ENCODE measurements at regions not wholly inside any gene's neighbourhood (a gene's known extent, or its start where the extent isn't known, plus 50 kb on each side); places are given as distances from the start of the nearest gene placed in this dataset.

DNA sequence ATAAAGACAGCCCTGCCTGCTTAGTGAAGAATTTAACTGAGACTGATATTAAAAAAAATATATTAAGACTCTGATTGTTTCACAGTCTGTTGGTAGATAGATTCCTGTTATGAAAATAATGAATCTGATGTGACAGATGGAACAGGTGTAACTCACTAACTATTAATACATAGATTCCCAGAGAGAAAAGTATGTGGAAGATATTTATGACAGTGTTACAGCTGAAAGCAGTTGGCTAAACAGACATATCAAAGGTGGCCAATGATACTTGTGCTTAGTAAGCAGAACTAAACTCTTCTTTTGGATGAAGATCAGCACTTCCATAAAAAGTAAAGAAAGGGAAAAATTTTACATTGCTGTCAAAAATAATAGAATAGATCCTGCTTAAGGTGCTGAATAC is 598.2 kb upstream of the CA10 start:
- no peak overlapping the region for H3K27ac ChIP-seq
- no peaks in the 10 kb centered on the region for H3K36me3 ChIP-seq (replicated peaks in 1 of 2; ENCODE audit: insufficient read depth in 1 of 2, low read depth in 2 of 2)
- DNase-seq (no peak), ATAC-seq (no peak)
- intact Hi-C loops (cut with DNase I) = no loop called here
- no peaks in the 10 kb centered on the region for H3K27me3 ChIP-seq
- no peaks in the 10 kb centered on the region for H3K4me1 ChIP-seq
- no peak overlapping the region for H3K4me3 ChIP-seq
- TF ChIP-seq, protein P1, sequence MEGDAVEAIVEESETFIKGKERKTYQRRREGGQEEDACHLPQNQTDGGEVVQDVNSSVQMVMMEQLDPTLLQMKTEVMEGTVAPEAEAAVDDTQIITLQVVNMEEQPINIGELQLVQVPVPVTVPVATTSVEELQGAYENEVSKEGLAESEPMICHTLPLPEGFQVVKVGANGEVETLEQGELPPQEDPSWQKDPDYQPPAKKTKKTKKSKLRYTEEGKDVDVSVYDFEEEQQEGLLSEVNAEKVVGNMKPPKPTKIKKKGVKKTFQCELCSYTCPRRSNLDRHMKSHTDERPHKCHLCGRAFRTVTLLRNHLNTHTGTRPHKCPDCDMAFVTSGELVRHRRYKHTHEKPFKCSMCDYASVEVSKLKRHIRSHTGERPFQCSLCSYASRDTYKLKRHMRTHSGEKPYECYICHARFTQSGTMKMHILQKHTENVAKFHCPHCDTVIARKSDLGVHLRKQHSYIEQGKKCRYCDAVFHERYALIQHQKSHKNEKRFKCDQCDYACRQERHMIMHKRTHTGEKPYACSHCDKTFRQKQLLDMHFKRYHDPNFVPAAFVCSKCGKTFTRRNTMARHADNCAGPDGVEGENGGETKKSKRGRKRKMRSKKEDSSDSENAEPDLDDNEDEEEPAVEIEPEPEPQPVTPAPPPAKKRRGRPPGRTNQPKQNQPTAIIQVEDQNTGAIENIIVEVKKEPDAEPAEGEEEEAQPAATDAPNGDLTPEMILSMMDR (IDR thresholded peaks at IDR 0.05) = no peak
- TF ChIP-seq POLR2A (IDR thresholded peaks at IDR 0.05) = no peak
- H3K9me3 ChIP-seq = no peaks in the 10 kb centered on the region

- Histone ChIP-seq H3K4me3 (no peak overlapping the region), H3K36me3 (replicated peaks in 1 of 2; ENCODE audit: insufficient read depth in 1 of 2, low read depth in 2 of 2) (no peaks in the 10 kb centered on the region), H3K9me3 (no peaks in the 10 kb centered on the region), H3K4me1 (no peaks in the 10 kb centered on the region), H3K27ac (no peak overlapping the region), H3K27me3 (no peaks in the 10 kb centered on the region)
- intact Hi-C loops (cut with DNase I) = no loop called here
- ATAC-seq (no peak), DNase-seq (no peak)
- TF ChIP-seq, protein P1 (IDR thresholded peaks at IDR 0.05) = no peak
- no peak for TF ChIP-seq POLR2A (IDR thresholded peaks at IDR 0.05)
- 91% methylated on average over 4 of the region's 4 CpGs for WGBS, 2 donors
Observed at GRCh38 chr17:52754838-52755237, 596.3 kb upstream of the CA10 start.

DNA sequence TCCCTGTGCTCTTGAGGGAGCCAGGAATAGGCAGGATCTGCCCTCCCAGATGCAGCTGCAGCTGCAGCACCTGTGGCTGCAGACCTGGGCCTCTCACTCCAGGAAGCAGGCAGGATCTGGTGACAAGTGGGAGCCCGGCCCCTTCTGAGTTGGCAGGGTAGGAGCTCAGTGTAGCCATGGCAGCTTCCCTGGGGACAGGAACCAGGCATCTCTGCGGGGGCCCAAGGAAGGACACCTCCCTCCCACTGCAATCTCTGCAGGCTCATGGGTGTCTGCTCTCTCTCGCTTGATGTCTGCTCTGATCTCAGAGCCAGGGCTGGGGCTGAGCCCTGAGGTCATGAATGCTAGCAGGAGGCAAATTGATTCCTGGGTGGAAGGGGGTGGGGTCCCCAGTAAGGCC is 592.5 kb upstream of the CA10 start:
- ATAC-seq (no peak), DNase-seq (no peak)

GRCh38 chr17:52744179-52744578 is 585.7 kb upstream of the CA10 start:
- Histone ChIP-seq H3K27ac (no peak overlapping the region), H3K27me3 (no peaks in the 10 kb centered on the region), H3K36me3 (replicated peaks in 1 of 2; ENCODE audit: insufficient read depth in 1 of 2, low read depth in 2 of 2) (no peaks in the 10 kb centered on the region), H3K9me3 (no peaks in the 10 kb centered on the region), H3K4me3 (no peak overlapping the region), H3K4me1 (no peaks in the 10 kb centered on the region)
- no peak for ATAC-seq
- 35 to 38% methylated on average over 3 of the region's 3 CpGs for WGBS, 2 donors
- intact Hi-C loops (cut with DNase I) = no loop called here
- TF ChIP-seq, protein P1 (IDR thresholded peaks at IDR 0.05) = no peak
- TF ChIP-seq POLR2A (IDR thresholded peaks at IDR 0.05) = no peak
- DNase-seq = no peak

More for the DNA sequence above, 592.5 kb upstream of the CA10 start:
- 75% methylated on average over 2 of the region's 3 CpGs; no CpG with 5 or more reads in 1 of the 2 donors for WGBS, 2 donors
- Histone ChIP-seq H3K4me3 (no peak overlapping the region), H3K9me3 (no peaks in the 10 kb centered on the region), H3K27ac (no peak overlapping the region), H3K4me1 (no peaks in the 10 kb centered on the region), H3K36me3 (replicated peaks in 1 of 2; ENCODE audit: insufficient read depth in 1 of 2, low read depth in 2 of 2) (no peaks in the 10 kb centered on the region), H3K27me3 (no peaks in the 10 kb centered on the region)
- intact Hi-C loops (cut with DNase I) = no loop called here
- TF ChIP-seq POLR2A (IDR thresholded peaks at IDR 0.05) = no peak
- TF ChIP-seq, protein P1 (IDR thresholded peaks at IDR 0.05) = no peak

DNA sequence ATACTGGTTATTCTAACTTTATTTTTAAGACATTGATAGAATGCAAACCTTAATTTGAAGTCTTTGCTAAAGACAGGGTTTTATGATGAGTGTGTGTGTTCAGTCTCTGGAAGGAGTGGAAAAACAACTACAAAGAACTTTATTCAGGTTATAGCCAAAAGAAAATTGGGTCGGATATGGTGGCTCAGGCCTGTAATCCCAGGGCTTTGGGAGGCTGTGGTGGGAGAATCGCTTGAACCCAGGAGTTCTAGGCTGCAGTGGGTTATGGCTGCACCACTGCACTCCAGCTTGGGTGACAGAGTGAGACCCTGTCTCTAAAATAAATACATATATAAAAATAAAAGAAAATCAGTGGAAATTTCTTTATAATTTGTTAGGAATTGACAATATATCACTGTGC is 581.5 kb upstream of the CA10 start:
- Histone ChIP-seq H3K4me1 (no peaks in the 10 kb centered on the region), H3K4me3 (no peak overlapping the region), H3K36me3 (replicated peaks in 1 of 2; ENCODE audit: insufficient read depth in 1 of 2, low read depth in 2 of 2) (no peaks in the 10 kb centered on the region), H3K9me3 (no peaks in the 10 kb centered on the region), H3K27ac (no peak overlapping the region), H3K27me3 (no peaks in the 10 kb centered on the region)
- no peak for TF ChIP-seq POLR2A (IDR thresholded peaks at IDR 0.05)
- TF ChIP-seq, protein P1 (IDR thresholded peaks at IDR 0.05) = no peak
- 84 to 90% methylated on average over 2 of the region's 2 CpGs for WGBS, 2 donors
- intact Hi-C loops (cut with DNase I) = no loop called here
- DNase-seq = no peak
- ATAC-seq = no peak
